ENCODE measurements at regions not wholly inside any gene's neighbourhood (a gene's known extent, or its start where the extent isn't known, plus 50 kb on each side); places are given as distances from the start of the nearest gene placed in this dataset.
"Not testable (repeated sequence)": the region's sequence is repeated elsewhere in the genome, so short reads cannot be mapped to it uniquely, and the experiment has no call there.

GRCh38 chr4:173752610-173753230 is 222.7 kb upstream of the HAND2 start:
- no peak for DNase-seq

- DNase-seq = no peak
Measured at GRCh38 chr4:173748353-173748752, 218.3 kb upstream of the HAND2 start.

GRCh38 chr4:173747537-173748257 is 217.7 kb upstream of the HAND2 start:
- DNase-seq = no peak

- DNase-seq = no peak
Measured at GRCh38 chr4:173746424-173746823, 216.4 kb upstream of the HAND2 start.

- DNase-seq = no peak
Measured at GRCh38 chr4:173745765-173746164, 215.7 kb upstream of the HAND2 start.

GRCh38 chr4:173736840-173737239 is 206.8 kb upstream of the HAND2 start:
- no peak for DNase-seq

GRCh38 chr4:173735585-173735984 is 205.6 kb upstream of the HAND2 start:
- no peak for DNase-seq

GRCh38 chr4:173735049-173735448 is 205.0 kb upstream of the HAND2 start:
- no peak for DNase-seq

- DNase-seq = no peak
Measured at GRCh38 chr4:173731257-173731656, 201.2 kb upstream of the HAND2 start.

GRCh38 chr4:173722075-173722474 is 192.0 kb upstream of the HAND2 start:
- no peak for DNase-seq

- DNase-seq = not testable (repeated sequence)
Measured at GRCh38 chr4:173718504-173718903, 188.5 kb upstream of the HAND2 start.

- DNase-seq = no peak
Measured at GRCh38 chr4:173717581-173717980, 187.6 kb upstream of the HAND2 start.

GRCh38 chr4:173714456-173714855 is 184.4 kb upstream of the HAND2 start:
- no peak for DNase-seq

GRCh38 chr4:173713026-173713425 is 183.0 kb upstream of the HAND2 start:
- DNase-seq = no peak

- no peak for DNase-seq
Measured at GRCh38 chr4:173707658-173708419, 177.8 kb upstream of the HAND2 start.

GRCh38 chr4:173704201-173704600 is 174.2 kb upstream of the HAND2 start:
- no peak for DNase-seq

GRCh38 chr4:173703021-173703420 is 173.0 kb upstream of the HAND2 start:
- DNase-seq = no peak

GRCh38 chr4:173700650-173701049 is 170.6 kb upstream of the HAND2 start:
- no peak for DNase-seq

- DNase-seq = no peak
Measured at GRCh38 chr4:173699841-173700475, 169.9 kb upstream of the HAND2 start.

- DNase-seq = no peak
Measured at GRCh38 chr4:173698557-173699262, 168.7 kb upstream of the HAND2 start.

GRCh38 chr4:173697840-173698239 is 167.8 kb upstream of the HAND2 start:
- DNase-seq = no peak

- no peak for DNase-seq
Measured at GRCh38 chr4:173696551-173696950, 166.5 kb upstream of the HAND2 start.

- DNase-seq = no peak
Measured at GRCh38 chr4:173696011-173696410, 166.0 kb upstream of the HAND2 start.
